NB4 (cell line): ENCODE measurements at regions not wholly inside any gene's neighbourhood (a gene's known extent, or its start where the extent isn't known, plus 50 kb on each side); places are given as distances from the start of the nearest gene placed in this dataset.

Source experiments
- DNase-seq: peaks from one replicate; pipeline ENCODE4 v3.0.0; 2010; ENCODE audit warnings: low read depth
- H3K4me3 ChIP-seq: one replicate; pipeline ENCODE4 v1.5.1; 2011; ENCODE audit warnings: mild to moderate bottlenecking, low read depth, low read length, moderate library complexity
- MYC ChIP-seq: IDR thresholded peaks from 2 replicates; pipeline ENCODE4 v1.6.1; 2011; ENCODE audit warnings: low read depth, low read length
- POLR2A ChIP-seq: IDR thresholded peaks from 2 replicates; pipeline ENCODE4 v1.6.1; 2011; ENCODE audit warnings: mild to moderate bottlenecking; ENCODE audit not compliant: insufficient read length; ENCODE audit errors: extremely low read depth
- TF ChIP-seq, protein P1 (sequence below): IDR thresholded peaks from 2 replicates; pipeline ENCODE4 v1.6.1; 2011; ENCODE audit warnings: low read depth, low read length
- TF ChIP-seq, protein P2 (sequence below): IDR thresholded peaks from one replicate; pipeline ENCODE4 v1.5.1; 2012; ENCODE audit warnings: low read depth, low read length

DNA sequence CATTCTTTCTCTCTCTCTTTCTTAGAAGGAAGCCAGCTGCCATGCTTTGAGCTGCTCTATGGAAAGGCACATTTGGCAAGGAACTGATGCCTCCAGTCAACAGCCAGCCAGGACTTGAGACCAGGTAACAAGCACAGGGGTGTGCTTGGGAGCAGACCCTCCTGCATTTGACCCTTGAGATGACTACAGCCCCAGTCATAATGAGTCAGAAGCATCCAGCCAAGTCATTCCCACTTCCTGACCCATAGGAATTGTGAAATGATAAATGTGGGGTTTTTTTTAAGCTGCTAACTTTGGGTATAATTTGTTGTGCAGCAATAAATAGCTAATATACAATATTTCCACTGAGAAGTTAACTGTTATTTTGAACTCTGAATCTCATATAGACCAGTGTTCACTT is 446.9 kb downstream of the GRXCR1 start:
- no peak overlapping the region for H3K4me3 ChIP-seq
- DNase-seq: no peak
- TF ChIP-seq, protein P1, sequence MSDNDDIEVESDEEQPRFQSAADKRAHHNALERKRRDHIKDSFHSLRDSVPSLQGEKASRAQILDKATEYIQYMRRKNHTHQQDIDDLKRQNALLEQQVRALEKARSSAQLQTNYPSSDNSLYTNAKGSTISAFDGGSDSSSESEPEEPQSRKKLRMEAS: no peak
- TF ChIP-seq POLR2A (no peak), MYC (no peak)
- TF ChIP-seq, protein P2, sequence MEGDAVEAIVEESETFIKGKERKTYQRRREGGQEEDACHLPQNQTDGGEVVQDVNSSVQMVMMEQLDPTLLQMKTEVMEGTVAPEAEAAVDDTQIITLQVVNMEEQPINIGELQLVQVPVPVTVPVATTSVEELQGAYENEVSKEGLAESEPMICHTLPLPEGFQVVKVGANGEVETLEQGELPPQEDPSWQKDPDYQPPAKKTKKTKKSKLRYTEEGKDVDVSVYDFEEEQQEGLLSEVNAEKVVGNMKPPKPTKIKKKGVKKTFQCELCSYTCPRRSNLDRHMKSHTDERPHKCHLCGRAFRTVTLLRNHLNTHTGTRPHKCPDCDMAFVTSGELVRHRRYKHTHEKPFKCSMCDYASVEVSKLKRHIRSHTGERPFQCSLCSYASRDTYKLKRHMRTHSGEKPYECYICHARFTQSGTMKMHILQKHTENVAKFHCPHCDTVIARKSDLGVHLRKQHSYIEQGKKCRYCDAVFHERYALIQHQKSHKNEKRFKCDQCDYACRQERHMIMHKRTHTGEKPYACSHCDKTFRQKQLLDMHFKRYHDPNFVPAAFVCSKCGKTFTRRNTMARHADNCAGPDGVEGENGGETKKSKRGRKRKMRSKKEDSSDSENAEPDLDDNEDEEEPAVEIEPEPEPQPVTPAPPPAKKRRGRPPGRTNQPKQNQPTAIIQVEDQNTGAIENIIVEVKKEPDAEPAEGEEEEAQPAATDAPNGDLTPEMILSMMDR: no peak

DNA sequence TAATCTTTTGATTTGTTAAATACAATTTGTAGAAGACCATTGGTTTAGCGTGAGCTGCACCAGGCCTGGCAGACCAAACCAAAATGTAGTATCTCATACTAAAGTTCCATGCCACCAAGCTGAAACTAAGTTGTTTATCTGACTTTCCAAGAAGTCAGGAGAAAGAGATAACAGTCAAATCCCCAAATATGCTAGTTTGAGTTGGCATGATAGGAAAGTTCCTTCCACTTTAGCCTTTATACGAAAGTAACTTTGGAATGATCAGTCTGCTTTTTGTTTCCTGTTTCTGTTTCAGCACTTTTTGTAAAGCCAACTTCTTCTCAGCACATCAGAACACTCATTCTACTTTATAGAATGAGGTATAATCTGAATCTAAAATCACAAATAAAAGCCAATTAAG is 449.2 kb downstream of the GRXCR1 start:
- TF ChIP-seq, protein P2: no peak
- no peak for TF ChIP-seq POLR2A
- no peak for TF ChIP-seq MYC
- TF ChIP-seq, protein P1: no peak
- no peak for DNase-seq
- no peak overlapping the region for H3K4me3 ChIP-seq

DNA sequence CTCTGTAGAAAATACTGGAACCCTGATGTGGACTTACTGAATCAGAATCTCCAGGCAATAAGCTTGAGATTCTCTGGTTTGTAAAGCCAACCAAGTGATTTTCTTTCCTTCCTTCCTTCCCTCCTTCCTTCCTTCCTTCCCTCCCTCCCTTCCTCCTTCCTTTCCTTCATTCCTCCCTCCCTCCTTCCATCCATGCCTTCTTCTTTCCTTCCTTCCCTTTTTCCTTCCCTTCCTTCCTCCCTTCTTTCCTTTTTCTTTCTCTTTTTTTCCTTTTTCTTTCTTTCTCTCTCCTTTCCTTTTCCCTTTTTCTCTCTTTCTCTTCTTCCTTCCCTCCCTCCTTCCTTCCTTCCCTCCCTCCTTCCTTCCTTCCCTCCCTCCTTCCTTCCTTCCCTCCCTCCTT is 450.8 kb downstream of the GRXCR1 start:
- TF ChIP-seq, protein P2: no peak
- TF ChIP-seq, protein P1: no peak
- TF ChIP-seq POLR2A: no peak
- no peak for TF ChIP-seq MYC
- no peak for DNase-seq
- H3K4me3 ChIP-seq: no peak overlapping the region

DNA sequence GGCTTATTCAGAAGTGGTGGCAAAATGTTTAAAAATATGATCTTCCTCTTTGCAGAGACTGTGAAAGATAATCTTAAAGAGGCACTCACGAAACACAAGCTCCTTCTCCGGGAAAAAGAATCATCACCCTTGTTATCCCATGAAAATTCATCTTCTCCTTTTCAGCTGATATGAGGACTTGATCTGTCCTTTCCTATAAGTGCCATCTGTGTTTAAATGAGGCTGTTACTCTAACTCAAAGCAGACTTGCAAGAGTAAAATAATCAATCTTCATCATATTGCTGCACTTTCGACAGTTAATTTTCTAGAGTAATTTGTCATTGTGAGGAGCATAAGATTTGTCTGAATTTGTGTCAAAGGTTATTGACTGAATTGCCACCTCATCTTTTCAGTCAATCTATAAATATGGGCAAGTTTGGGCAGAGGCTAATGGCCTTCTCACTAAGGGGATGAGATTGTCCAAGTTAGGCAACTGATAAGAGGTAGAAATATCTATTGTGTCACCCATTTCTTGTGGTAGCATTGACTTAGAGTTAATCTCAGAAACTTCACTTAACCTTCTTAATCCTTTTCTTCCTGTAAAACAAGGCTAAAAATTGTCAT is 452.9 kb downstream of the GRXCR1 start:
- TF ChIP-seq, protein P1: no peak
- TF ChIP-seq MYC: no peak
- TF ChIP-seq POLR2A: no peak
- TF ChIP-seq, protein P2: no peak
- DNase-seq: no peak
- no peak overlapping the region for H3K4me3 ChIP-seq

DNA sequence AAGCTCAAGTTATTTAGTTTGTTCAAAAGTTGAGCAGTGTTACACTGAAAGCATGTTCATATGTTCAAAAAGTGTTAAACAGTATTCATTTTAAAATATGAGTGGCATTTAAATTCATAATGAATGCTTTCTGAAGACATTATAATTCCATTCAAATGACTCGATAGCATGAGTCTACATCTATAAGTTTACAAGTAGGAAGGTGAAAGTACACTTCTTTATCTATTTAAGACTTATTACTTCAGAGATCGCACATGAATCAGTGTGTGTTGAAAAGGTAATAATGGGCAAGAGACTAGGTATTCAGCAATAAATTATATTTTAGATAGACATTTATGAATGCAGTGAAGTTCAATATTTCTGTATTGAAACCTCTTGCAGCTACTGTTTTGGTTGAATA is 456.1 kb downstream of the GRXCR1 start:
- TF ChIP-seq, protein P2: no peak
- TF ChIP-seq, protein P1: no peak
- TF ChIP-seq MYC (no peak), POLR2A (no peak)

More for the DNA sequence above, 456.1 kb downstream of the GRXCR1 start:
- no peak for DNase-seq
- H3K4me3 ChIP-seq: no peak overlapping the region
